HG02763 (cell line): ENCODE measurements at regions not wholly inside any gene's neighbourhood (a gene's known extent, or its start where the extent isn't known, plus 50 kb on each side); places are given as distances from the start of the nearest gene placed in this dataset.

ENCODE experiments used
- ATAC-seq: cut with Tn5 transposase; IDR thresholded peaks from one replicate; pipeline ENCODE4 v1.9.1; 2021; ENCODE audit warnings: mild to moderate bottlenecking, moderate library complexity; ENCODE audit not compliant: unreplicated experiment

DNA sequence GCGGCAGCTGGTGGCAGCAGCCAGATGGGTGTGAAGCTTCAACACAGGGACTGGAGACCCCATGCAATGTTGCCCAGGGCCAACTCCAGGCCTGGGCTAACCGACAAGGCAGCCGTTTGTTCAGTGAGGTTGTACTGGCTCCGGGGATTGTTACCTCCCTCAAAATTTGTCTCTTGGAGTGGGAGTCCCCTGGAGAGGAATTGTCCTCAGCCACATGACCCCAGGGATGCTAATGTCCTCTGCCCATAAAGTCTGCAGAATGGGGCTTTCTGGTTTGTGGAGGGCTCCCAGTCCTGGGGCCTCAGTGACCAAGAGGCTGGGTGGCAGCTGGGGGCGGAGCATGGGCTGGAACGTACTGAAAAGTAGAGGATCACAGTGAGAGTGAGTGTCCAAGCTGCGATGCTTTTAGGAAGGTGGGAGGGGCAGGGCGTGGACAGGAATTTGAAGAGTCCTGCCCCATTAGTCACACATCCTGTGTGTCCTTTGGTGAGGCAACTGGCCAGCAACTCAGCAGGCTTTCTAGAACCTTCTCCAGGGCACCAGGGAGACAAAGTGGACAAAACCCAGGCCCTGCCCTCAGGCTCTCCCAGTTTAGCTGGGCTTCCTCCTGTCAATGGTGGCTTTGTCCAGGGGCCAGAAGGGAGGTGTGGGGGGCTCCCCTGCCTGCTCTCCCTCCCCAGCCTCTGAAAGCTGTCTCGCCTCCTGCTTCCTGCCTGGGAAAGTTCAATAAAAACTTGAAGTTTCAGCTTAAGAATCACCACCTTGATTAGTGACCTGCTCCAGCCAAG, 114.0 kb downstream of the NSG2 start:
- no peak for ATAC-seq

- no peak for ATAC-seq
These were observed 119.9 kb downstream of the NSG2 start for GRCh38 chr5:174165406-174165805.

DNA sequence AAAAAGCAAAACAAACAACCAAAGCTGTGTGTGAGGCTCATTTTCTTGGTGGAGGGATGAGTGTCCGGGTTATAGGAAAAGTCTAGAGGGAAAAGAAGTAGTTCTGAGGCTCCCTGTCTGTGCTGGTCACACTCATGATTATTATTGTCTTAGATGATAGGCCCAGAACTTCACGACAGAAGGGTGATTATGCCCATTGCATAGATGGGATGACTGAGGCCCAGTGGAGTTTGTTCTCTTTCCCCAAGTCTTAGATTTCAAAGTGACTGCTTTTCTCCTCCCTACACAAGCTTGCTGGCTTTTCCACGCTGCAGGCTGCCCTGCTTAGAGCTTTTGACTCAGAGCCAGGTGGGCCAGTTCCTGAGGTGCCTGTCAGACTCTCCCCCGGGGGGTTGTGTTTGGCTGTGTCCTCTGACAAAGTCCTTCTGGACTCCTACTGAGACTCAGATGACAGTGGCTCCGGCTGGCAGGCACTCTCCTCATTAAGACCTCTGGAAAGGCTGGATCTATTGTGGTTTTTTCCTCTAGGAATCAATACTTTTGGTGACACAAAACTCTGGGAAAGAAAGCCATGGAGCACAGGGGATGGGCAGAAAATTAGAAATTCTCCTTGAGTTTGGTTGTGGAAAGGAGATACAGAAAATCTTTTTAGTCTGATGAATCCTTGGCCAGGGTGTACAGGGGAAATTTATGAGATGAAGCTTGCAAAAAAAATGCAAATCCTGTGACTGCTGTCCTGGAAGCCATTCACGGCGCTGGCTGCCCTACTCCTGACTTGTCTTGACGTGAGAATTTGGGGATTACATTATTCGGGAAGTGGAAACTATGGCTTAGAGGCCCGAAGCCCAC, 120.9 kb downstream of the NSG2 start:
- ATAC-seq = no peak

GRCh38 chr5:174167080-174167910, 121.8 kb downstream of the NSG2 start:
- ATAC-seq = no peak

DNA sequence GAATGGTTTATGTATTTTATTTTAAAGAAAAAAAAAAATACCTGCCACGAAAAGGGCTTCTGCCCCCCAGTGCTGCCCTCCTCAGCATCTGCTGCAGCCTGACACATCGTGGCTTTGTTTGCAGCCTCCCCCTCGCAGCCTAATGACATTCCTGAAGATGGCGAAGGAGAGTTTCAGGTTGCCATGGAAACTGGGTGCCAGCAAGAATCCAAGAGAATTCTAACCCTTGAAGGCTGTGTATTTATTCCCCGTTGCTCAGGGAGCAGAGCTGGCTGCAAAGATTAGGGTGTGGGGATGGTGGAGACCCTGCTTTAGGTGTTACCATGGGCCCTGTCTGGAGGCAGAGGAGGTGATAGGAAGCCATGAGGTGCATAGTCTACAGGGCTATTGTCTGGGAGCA, 126.6 kb downstream of the NSG2 start:
- ATAC-seq = no peak

DNA sequence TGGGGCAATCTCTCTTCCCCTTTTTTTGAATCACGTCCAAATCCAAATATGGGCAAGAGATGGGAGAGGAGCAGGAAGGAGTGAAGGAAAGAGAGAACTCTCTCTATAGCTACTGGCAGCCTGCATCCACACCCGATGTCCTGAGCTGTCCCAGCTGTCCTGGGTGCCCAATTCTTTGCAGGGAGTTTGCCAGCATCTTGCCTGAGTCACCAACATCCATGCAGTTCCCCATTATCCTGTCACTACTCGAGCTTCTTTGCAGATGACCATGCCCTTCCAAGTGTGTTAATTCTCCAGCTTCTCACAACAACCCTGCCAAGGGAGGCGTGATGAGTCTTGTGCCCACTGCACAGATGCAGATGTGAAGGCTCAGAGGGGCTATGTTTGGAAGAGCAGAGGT, 127.1 kb downstream of the NSG2 start:
- ATAC-seq = no peak

DNA sequence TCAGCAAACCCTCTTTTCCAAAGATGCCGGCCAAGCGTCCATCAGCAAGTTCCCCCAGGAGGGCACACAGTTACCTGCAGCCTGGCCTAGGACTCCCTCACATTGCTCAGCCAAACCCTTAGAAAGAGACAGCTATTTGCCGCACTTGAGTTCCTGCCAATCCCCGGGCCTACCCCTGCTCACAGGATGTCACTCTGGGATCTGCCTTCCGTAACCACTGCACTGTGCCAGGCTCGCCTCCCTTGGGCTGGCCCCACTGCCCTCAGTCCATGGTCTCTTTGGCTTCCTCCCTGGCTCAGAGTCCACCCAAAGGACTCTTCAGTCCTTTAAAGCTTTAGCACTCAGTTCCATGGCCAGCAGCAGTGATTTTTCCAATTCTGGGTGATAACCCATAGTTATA, 128.3 kb downstream of the NSG2 start:
- ATAC-seq = no peak

- no peak for ATAC-seq
These were observed 130.3 kb downstream of the NSG2 start for GRCh38 chr5:174175716-174176268.

DNA sequence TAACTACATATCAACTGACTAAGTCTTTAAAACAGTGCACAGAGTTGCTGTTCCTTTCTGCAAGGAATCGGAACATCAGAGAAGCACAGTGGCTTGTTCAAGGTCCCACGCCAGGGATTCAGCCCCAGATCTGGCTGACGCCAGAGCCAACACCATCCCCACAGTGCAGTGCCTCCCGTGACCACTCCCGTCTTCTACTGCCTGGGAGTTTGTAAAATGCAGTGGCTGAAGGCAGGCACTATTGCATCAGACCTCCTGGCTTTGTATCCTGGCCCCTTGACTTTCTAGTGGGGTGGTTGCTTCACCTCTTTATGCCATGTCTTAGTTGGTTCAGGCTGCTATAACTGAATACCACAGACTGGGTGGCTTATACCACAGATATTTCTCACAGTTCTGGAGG, 131.0 kb downstream of the NSG2 start:
- no peak for ATAC-seq

- no peak for ATAC-seq
These were observed 132.0 kb downstream of the NSG2 start for GRCh38 chr5:174177531-174177930.

GRCh38 chr5:174177976-174178605, 132.6 kb downstream of the NSG2 start:
- ATAC-seq = no peak

DNA sequence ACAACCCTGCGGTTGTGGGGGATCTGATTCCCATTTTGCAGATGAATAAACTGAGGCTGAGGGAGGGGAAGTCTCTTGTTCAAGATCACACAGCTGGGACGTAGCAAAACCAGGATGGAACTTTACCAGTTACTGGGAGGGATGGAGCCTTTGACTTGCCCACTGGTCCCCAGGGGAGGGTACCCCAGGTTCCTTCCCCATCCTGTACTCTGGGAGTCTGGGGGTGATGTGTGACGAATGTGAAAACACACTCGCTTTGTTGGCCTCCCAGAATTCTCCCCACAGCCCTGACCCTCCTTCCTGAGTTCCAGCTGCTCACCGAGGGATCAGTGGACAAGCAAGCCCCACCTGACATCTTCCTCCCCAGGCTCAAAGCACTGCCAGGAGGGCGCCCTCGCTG, 135.1 kb downstream of the NSG2 start:
- ATAC-seq = no peak

DNA sequence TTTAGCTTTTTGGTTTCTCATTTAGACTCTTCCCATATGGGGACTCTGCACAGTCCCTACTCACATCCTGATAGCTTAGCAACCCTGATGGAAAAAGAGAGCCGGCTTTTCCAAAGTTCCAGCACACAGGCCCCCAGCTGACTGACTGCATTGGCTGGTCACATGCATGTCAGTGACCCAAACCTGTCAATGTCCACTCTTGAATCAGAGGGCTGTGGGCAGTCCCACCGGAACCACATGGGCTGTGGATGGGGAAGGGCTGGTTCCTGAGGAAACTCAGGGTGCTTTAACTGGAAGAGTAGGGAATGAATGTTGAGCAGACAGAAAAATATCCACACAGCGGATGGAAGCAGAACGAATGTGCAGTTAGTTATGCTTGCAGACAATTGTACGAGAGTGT, 136.6 kb downstream of the NSG2 start:
- no peak for ATAC-seq

DNA sequence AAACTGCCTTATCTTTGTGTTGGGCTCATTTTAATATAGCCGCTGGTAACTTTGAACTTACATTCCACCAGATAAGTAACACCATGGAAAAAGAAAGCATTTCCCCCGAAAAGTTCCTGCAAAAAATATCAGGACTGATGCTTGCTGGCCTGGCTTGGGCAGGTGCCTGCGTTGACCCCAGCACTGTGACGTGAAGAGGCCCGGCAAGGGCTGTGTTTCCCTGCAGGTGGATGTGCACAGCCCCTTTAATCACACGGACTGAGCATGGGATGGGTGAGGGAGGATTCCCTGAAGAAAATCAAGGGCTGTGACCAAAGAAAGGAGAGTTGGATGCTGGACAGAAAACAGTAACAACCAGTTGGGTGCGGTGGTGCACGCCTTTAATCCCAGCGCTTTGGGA, 138.2 kb downstream of the NSG2 start:
- ATAC-seq = no peak

- no peak for ATAC-seq
These were observed 140.0 kb downstream of the NSG2 start for GRCh38 chr5:174185506-174185905.

DNA sequence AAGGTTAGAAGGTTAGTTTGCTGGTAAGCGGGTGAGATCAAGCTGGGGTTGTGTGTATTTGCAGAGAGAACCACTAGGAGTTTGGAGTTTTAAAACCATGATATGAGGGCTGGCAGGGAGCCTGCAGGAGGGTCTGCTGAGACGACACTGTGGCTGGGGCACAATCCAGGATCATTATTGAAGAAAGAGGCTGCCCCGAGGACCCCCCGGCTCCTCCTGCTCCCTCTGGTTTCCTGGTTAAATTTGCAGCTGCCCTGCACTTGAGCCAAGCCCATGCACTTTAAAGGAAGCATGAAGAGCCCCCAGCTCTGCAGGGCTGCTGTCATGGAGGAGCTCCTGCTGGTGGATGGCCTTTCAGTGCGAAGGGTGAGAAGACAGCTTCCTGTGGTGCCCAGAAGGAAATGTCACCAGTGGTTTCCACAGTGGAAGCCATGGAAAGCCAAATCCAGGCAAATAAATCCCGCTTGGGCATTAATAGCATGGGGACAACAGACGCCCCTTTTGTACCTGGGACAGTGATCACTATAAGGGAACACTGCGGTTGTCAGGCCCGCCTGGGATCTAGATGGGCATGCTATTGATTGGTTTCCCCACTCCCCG, 140.7 kb downstream of the NSG2 start:
- ATAC-seq = no peak

DNA sequence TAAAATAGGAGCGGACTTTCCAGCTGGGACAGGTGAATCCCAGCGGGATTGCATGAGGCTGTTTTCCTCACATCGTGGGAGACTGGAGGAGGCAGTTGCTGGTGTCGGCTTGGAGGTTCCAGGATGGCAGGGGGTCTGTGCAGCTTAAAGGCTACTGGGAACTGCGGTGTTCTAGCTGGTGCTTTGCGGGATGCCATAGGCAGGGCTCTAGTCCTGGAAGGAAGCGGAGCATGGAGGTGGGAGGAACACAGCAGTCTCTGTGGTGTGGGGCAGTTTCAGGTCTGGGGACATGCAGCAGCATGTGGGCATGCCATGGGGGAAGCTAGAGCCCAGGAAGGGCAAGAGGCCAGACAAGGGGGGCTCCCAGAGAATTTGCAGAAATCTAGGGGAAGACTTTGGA, 141.5 kb downstream of the NSG2 start:
- ATAC-seq = no peak

DNA sequence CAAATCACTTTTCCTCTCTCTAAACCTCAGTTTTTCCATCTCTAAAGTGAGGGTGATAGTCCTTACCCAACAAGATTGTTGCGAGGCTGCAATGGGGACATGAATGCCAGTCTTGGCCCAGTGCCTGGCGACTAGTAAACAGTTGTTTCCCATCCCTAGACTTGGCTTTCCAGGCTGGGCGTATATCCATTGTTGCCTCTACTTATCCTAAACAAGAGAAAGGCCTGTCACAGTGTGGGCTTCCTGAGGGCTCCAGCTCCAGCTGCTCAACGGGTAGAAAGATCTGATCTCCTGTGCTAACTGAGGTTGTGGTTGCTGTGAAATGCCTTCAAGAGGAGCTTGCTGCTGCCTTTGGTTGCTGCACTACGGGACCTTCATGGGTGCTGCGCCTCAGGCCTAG, 142.0 kb downstream of the NSG2 start:
- ATAC-seq = no peak

DNA sequence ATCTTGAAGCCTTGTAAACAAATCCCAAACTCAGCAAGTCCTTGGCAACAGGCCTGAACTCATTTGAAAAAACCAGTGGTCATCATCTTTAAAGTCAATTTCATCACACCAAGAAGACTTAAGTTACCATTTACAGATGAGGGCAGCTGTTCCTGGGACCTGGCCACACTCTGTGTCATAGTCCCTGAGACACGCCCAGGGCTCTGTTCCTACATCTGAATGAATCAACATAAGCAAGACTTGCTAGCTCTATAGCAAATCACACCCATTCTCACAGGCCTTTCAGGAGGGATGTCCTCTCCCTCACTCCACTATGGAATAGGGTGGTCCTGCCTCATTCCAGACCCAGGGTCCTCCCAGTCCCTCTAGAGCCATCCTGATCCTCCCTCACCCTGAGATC, 142.8 kb downstream of the NSG2 start:
- ATAC-seq = no peak
